Heart left ventricle (tissue), 16 donors: ENCODE measurements at regions not wholly inside any gene's neighbourhood (a gene's known extent, or its start where the extent isn't known, plus 50 kb on each side); places are given as distances from the start of the nearest gene placed in this dataset.

Experiments
- ATAC-seq, 4 donors: fragments of 200-7000 bp; cut with Tn5 transposase; one replicate each; pipeline ENCODE4 v1.9.1; 2020 to 2022; ENCODE audit warnings: moderate library complexity in 4 of 4, mild to moderate bottlenecking in 3 of 4, moderate number of reproducible peaks in 1 of 4
- DNase-seq, 5 donors: peaks; one replicate each; pipeline ENCODE4 v3.0.0-alpha.2; 2020
- H3K27ac ChIP-seq, 12 donors: fragments of 200-600 bp; sonication (generic) in 4 of 12; one replicate each; pipeline versions ENCODE4 v1.5.0 to v1.8.0; 2016 to 2022; ENCODE audit warnings: mild to moderate bottlenecking in 2 of 12
- H3K27me3 ChIP-seq, 9 donors: fragments of 200-600 bp; sonication (generic) in 2 of 9; one replicate each; pipeline versions ENCODE4 v1.5.1 to v1.8.0; 2016 to 2022; ENCODE audit warnings: mild to moderate bottlenecking in 3 of 9
- H3K36me3 ChIP-seq, 9 donors: fragments of 200-600 bp; sonication (generic) in 2 of 9; one replicate each; pipeline versions ENCODE4 v1.5.0 to v1.8.0; 2018 to 2022; ENCODE audit warnings: mild to moderate bottlenecking in 2 of 9
- H3K4me1 ChIP-seq, 12 donors: fragments of 200-600 bp; sonication (generic) in 4 of 12; one replicate each; pipeline versions ENCODE4 v1.5.0 to v1.8.0; 2016 to 2022; ENCODE audit warnings: mild to moderate bottlenecking in 3 of 12
- H3K4me3 ChIP-seq, 12 donors: fragments of 200-600 bp; sonication (generic) in 4 of 12; one replicate each; pipeline versions ENCODE4 v1.5.0 to v1.8.0; 2017 to 2022; ENCODE audit warnings: mild to moderate bottlenecking in 9 of 12, moderate library complexity in 4 of 12
- H3K9me3 ChIP-seq, 12 donors: fragments of 200-600 bp; sonication (generic) in 4 of 12; one replicate each; pipeline versions ENCODE4 v1.5.0 to v1.8.0; 2016 to 2022; ENCODE audit warnings: mild to moderate bottlenecking in 1 of 12
- POLR2A ChIP-seq, 2 donors: fragments of 450-650 bp; IDR thresholded peaks; one replicate each; pipeline ENCODE4 v1.6.1; 2017; ENCODE audit warnings: antibody characterized with exemption in 2 of 2, mild to moderate bottlenecking in 2 of 2, moderate library complexity in 2 of 2
- WGBS, 4 donors: extraction: QIAGEN DNeasy Blood & Tissue Kit in 2 of 4; methylation state at CpG; one replicate each; pipeline versions ENCODE4 v1.1.5 to v1.1.7; 2013 to 2018; 5-methylcytosine and 5-hydroxymethylcytosine counted together
- intact Hi-C, 10 donors: fragments of 100-400 bp; cut with DNase I; formaldehyde crosslinking; loops; one replicate each; pipeline versions ENCODE4 v1.11.1 to v1.14.2; 2022
- TF ChIP-seq, protein P1 (sequence below), 12 donors: fragments of 200-600 bp; sonication (generic) in 4 of 12; IDR thresholded peaks; one replicate each; pipeline versions ENCODE4 v1.5.0 to v1.8.0; 2018 to 2022; ENCODE audit warnings: antibody characterized with exemption in 12 of 12, mild to moderate bottlenecking in 5 of 12
- donor health status: ischemic (EF 13 %, LVEDD 7.1; RV severe dilation, severe dysfunction).
- donor health status: healthy with polysubstance abuse.
- donor health status: DM: no; HTN: yes; CAD: no.
- donor health status: DM: no; HTN: no; CAD: no.
- donor health status: ischemic (EF 25% LVEDD 6.9; RV normal size, moderate dysfunction).
- donor health status: ischemic (EF 25% LVEDD 5.7; RV mildly dilated, moderate dysfunction).
- donor health status: healthy.
- donor health status: DM: yes; HTN: yes; CAD: no.
- donor health status: ischemic (EF 35%, LVEDD 5.7; RV mildly dilated, moderate dysfunction).
- donor health status: nonischemic (EF 11% LVEDD 7.7; RV severe dilation, severe dysfunction).
- donor health status: DM: yes; HTN: yes; CAD: no.
- donor health status: PGD.
- donor health status: ischemic (EF 29% LVEDD 5.4; RV normal size, mild dysfunction).
- donor health status: nonischemic (EF 23%, LVEDD 6.1; RV moderate dilation, normal function).

DNA sequence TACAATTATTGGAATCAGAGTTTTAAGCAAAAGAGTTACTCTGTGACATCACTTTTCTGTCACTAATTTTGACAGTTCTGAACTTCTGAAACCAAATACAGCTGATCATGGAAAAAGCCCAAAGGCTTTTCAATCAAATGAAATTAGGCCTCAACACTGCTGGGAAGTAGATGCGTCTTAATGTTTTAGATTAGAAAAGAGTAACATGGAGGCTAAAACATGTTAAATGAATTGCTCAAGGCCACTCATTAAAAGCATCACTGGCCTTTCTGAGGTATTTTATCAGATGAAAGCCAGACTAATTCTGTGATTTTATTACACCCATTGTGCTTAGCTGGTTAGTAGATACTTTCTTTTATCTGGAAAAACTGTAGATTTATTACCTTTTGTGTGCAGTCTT is 672.6 kb downstream of the CENPC start:
- no peaks in the 10 kb centered on the region for H3K27me3 ChIP-seq
- intact Hi-C loops = no loop called here
- no peak overlapping the region for H3K27ac ChIP-seq
- no peak for TF ChIP-seq POLR2A (IDR thresholded peaks at IDR 0.05)
- TF ChIP-seq, protein P1, sequence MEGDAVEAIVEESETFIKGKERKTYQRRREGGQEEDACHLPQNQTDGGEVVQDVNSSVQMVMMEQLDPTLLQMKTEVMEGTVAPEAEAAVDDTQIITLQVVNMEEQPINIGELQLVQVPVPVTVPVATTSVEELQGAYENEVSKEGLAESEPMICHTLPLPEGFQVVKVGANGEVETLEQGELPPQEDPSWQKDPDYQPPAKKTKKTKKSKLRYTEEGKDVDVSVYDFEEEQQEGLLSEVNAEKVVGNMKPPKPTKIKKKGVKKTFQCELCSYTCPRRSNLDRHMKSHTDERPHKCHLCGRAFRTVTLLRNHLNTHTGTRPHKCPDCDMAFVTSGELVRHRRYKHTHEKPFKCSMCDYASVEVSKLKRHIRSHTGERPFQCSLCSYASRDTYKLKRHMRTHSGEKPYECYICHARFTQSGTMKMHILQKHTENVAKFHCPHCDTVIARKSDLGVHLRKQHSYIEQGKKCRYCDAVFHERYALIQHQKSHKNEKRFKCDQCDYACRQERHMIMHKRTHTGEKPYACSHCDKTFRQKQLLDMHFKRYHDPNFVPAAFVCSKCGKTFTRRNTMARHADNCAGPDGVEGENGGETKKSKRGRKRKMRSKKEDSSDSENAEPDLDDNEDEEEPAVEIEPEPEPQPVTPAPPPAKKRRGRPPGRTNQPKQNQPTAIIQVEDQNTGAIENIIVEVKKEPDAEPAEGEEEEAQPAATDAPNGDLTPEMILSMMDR (IDR thresholded peaks at IDR 0.05) = no peak
- no peaks in the 10 kb centered on the region for H3K4me1 ChIP-seq
- DNase-seq = no peak
- ATAC-seq = no peak
- no peak overlapping the region for H3K4me3 ChIP-seq
- WGBS, 4 donors = 87 to 97% (median 93%) methylated on average over 1 of the region's 1 CpG
- H3K36me3 ChIP-seq = no peaks in the 10 kb centered on the region
- H3K9me3 ChIP-seq = no peaks in the 10 kb centered on the region

DNA sequence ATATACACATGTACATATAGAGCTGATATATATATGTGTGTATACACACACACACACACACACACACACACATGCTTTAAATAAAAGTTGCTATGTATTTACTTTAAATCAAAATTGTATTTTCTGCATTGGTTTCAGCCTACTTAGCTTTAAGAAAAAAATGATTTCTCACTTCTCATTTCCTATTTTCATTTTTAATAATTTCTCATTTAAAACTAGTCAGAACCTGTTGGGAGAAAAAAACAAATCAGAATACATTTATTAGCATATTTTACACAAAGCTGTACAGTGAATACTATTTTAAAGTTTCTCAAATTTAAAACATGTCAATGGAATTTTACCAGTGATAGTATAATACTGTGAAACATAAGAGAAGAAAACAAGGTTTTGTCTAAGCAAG is 681.8 kb downstream of the CENPC start:
- Histone ChIP-seq H3K36me3 (no peaks in the 10 kb centered on the region), H3K4me1 (no peaks in the 10 kb centered on the region), H3K4me3 (no peak overlapping the region), H3K27ac (no peak overlapping the region), H3K27me3 (no peaks in the 10 kb centered on the region), H3K9me3 (peaks cover 0 to 3% (median 0%) of the 10 kb centered on the region in 12 donors)
- no peak for DNase-seq
- no peak for ATAC-seq
- no peak for TF ChIP-seq POLR2A (IDR thresholded peaks at IDR 0.05)
- TF ChIP-seq, protein P1 (IDR thresholded peaks at IDR 0.05) = no peak
- intact Hi-C loops = no loop called here

DNA sequence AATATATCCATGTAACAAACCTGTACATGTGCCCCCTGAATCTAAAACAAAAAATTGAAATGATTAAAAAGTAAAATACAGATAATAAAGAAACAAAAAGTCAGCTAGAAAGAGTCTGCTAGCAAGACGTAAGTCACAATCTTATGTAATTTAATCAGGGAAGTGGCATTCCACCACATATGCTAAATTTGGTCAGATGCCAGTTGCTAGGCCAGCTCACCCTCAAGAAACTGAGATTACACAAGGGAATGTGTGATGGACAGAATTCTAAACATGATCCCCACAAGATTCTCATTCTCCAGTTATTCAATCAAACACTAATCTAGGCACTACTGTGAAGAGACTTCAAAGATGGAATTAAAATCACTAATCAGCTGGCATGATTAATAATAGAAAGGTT is 689.3 kb downstream of the CENPC start:
- 50 to 59% (median 54%) methylated on average over 1 of the region's 1 CpG for WGBS, 4 donors
- no peak for DNase-seq
- Histone ChIP-seq H3K4me1 (no peaks in the 10 kb centered on the region), H3K9me3 (peaks cover 0 to 3% (median 0%) of the 10 kb centered on the region in 12 donors), H3K27me3 (no peaks in the 10 kb centered on the region), H3K4me3 (no peak overlapping the region), H3K36me3 (no peaks in the 10 kb centered on the region), H3K27ac (no peak overlapping the region)
- ATAC-seq = no peak
- TF ChIP-seq, protein P1 (IDR thresholded peaks at IDR 0.05) = no peak
- TF ChIP-seq POLR2A (IDR thresholded peaks at IDR 0.05) = no peak
- intact Hi-C loops = no loop called here

DNA sequence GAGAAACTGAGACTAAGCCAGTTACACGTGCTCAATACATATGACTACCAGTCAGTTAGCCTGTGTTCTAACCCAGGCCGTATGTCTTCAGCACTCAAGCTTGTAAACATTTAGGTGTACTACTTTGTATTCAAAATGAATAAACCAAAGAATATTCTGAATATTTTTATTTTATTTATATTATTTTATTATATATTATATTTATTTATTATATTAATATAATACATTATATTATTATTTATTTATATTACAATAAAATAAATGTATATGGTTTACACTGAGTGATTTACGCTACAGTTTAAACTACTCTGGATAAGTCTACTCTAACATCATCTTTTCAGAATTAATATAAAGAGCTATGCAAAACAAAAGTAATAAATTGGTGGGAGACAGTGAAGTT is 691.5 kb downstream of the CENPC start:
- no peak overlapping the region for H3K27ac ChIP-seq
- 84 to 92% (median 88%) methylated on average over 3 of the region's 3 CpGs for WGBS, 4 donors
- intact Hi-C loops = no loop called here
- no peak for TF ChIP-seq POLR2A (IDR thresholded peaks at IDR 0.05)
- ATAC-seq (no peak), DNase-seq (no peak)
- H3K4me1 ChIP-seq = no peaks in the 10 kb centered on the region
- H3K4me3 ChIP-seq = no peak overlapping the region
- no peaks in the 10 kb centered on the region for H3K9me3 ChIP-seq
- no peaks in the 10 kb centered on the region for H3K36me3 ChIP-seq
- no peaks in the 10 kb centered on the region for H3K27me3 ChIP-seq

DNA sequence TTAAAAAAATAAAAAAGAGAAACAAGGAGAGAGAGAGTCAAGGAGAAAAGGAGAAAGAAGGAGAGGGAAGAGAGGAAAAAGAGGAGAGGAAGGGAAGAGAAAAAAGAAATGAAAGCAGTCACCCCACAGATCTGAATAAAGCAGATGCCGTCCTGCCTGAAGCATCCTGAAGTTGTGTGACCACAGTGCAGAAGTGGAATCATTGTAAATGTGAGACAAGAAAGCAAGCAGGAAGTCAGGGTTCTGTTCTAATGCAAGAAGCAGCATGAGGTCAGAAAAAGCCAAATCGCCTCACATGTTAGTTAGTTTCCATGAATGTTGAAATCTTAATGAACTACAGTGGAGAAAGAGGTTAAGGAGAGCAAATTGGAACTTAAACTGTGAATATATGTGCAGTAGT is 692.5 kb downstream of the CENPC start:
- no peak for TF ChIP-seq POLR2A (IDR thresholded peaks at IDR 0.05)
- TF ChIP-seq, protein P1 (IDR thresholded peaks at IDR 0.05) = no peak
- H3K9me3 ChIP-seq = no peaks in the 10 kb centered on the region
- no peaks in the 10 kb centered on the region for H3K27me3 ChIP-seq
- intact Hi-C loops = no loop called here
- H3K36me3 ChIP-seq = no peaks in the 10 kb centered on the region
- H3K4me3 ChIP-seq = no peak overlapping the region
- ATAC-seq (no peak), DNase-seq (no peak)
- no peaks in the 10 kb centered on the region for H3K4me1 ChIP-seq
- 27 to 46% (median 41%) methylated on average over 2 of the region's 2 CpGs for WGBS, 4 donors
- no peak overlapping the region for H3K27ac ChIP-seq
